CD4-positive, alpha-beta memory T cell (primary cell): ENCODE measurements at regions not wholly inside any gene's neighbourhood (a gene's known extent, or its start where the extent isn't known, plus 50 kb on each side); places are given as distances from the start of the nearest gene placed in this dataset.

Experiments
- CTCF ChIA-PET: fragments of 350-600 bp; sonication (Branson Sonifier 250); formaldehyde crosslinking; loops from one replicate; lab custom pipeline; 2021; ENCODE audit warnings: inconsistent platforms; ENCODE audit not compliant: partially characterized antibody; lab: Charles Lee
- POLR2A ChIA-PET: fragments of 350-600 bp; sonication (Branson Sonifier 250); formaldehyde crosslinking; loops from one replicate; lab custom pipeline; 2021; ENCODE audit not compliant: partially characterized antibody; lab: Charles Lee
- DNase-seq, 5 donors: peaks; one replicate each; pipeline versions ENCODE4 v3.0.0 to v3.0.0-alpha.2; 2020 to 2022; ENCODE audit warnings: mixed read lengths in 1 of 5
- H3K27ac ChIP-seq: one replicate; pipeline ENCODE4 v1.7.0; 2013; ENCODE audit warnings: low read depth, low read length
- H3K27me3 ChIP-seq: 2 replicates; pipeline ENCODE4 v1.7.0; 2013; ENCODE audit warnings: mild to moderate bottlenecking, low read length, moderate library complexity; ENCODE audit not compliant: insufficient read depth
- H3K36me3 ChIP-seq: 2 replicates; pipeline ENCODE4 v1.7.0; 2013; ENCODE audit warnings: mild to moderate bottlenecking, low read length, moderate library complexity; ENCODE audit not compliant: insufficient read depth
- H3K4me1 ChIP-seq: 2 replicates; pipeline ENCODE4 v1.7.0; 2013; ENCODE audit warnings: mild to moderate bottlenecking, low read length, moderate library complexity; ENCODE audit not compliant: insufficient read depth
- H3K4me3 ChIP-seq, 2 donors: one replicate each; pipeline ENCODE4 v1.7.0; 2013; ENCODE audit warnings: low read length in 2 of 2, mild to moderate bottlenecking in 1 of 2
- H3K9me3 ChIP-seq, 2 donors: one replicate each; pipeline ENCODE4 v1.7.0; 2013; ENCODE audit warnings: low read length in 2 of 2, control low read depth in 1 of 2; ENCODE audit not compliant: control insufficient read depth in 1 of 2
- H3K27ac Mint-ChIP-seq, 7 donors: one replicate each; pipeline ENCODE4 v1.8.0; 2020 to 2021; ENCODE audit warnings: mixed read lengths in 7 of 7, mild to moderate bottlenecking in 6 of 7, inconsistent platforms in 3 of 7, moderate library complexity in 3 of 7
- H3K27me3 Mint-ChIP-seq, 2 donors: one replicate each; pipeline ENCODE4 v1.8.0; 2020 to 2021; ENCODE audit warnings: mixed read lengths in 2 of 2
- H3K36me3 Mint-ChIP-seq, 2 donors: one replicate each; pipeline ENCODE4 v1.8.0; 2020 to 2021; ENCODE audit warnings: mixed read lengths in 2 of 2, inconsistent platforms in 1 of 2, mild to moderate bottlenecking in 1 of 2
- H3K4me1 Mint-ChIP-seq, 4 donors: one replicate each; pipeline ENCODE4 v1.8.0; 2020 to 2021; ENCODE audit warnings: mixed read lengths in 4 of 4, mild to moderate bottlenecking in 1 of 4
- H3K4me3 Mint-ChIP-seq, 8 donors: one replicate each; pipeline ENCODE4 v1.8.0; 2020 to 2021; ENCODE audit warnings: mixed read lengths in 8 of 8, mild to moderate bottlenecking in 7 of 8, moderate library complexity in 6 of 8, inconsistent platforms in 3 of 8
- H3K9me3 Mint-ChIP-seq, 8 donors: one replicate each; pipeline ENCODE4 v1.8.0; 2020 to 2021; ENCODE audit warnings: mixed read lengths in 8 of 8, mild to moderate bottlenecking in 5 of 8, inconsistent platforms in 3 of 8, moderate library complexity in 1 of 8
- intact Hi-C: fragments of 100-400 bp; cut with micrococcal nuclease; formaldehyde crosslinking; loops from one replicate; pipeline ENCODE4 v1.15.1; 2023

- no peaks in the 10 kb centered on the region for H3K36me3 Mint-ChIP-seq
- no peak overlapping the region for H3K4me3 ChIP-seq
- ChIA-PET CTCF (no interaction called here), POLR2A (no interaction called here)
- no peak overlapping the region for H3K27ac ChIP-seq
- no peaks in the 10 kb centered on the region for H3K27me3 ChIP-seq
- H3K36me3 ChIP-seq = no peaks in the 10 kb centered on the region
- intact Hi-C loops = no loop called here
- H3K4me3 Mint-ChIP-seq = no peak overlapping the region
- no peak for DNase-seq
- no peaks in the 10 kb centered on the region for H3K9me3 Mint-ChIP-seq
- peaks cover 1 to 3% of the 10 kb centered on the region in 2 donors for H3K27me3 Mint-ChIP-seq
- no peak overlapping the region for H3K27ac Mint-ChIP-seq
- H3K4me1 ChIP-seq = no peaks in the 10 kb centered on the region
- H3K9me3 ChIP-seq = no peaks in the 10 kb centered on the region
- H3K4me1 Mint-ChIP-seq = no peaks in the 10 kb centered on the region
These were observed 197.5 kb downstream of the ATG4C start for GRCh38 chr1:62981434-62981833.

GRCh38 chr1:62988867-62989266 is 204.9 kb downstream of the ATG4C start:
- POLR2A ChIA-PET = no interaction called here
- Histone ChIP-seq H3K4me1 (no peaks in the 10 kb centered on the region), H3K4me3 (no peak overlapping the region), H3K27me3 (no peaks in the 10 kb centered on the region), H3K27ac (no peak overlapping the region), H3K36me3 (no peaks in the 10 kb centered on the region), H3K9me3 (no peaks in the 10 kb centered on the region)
- intact Hi-C loops = no loop called here
- Mint-ChIP-seq H3K36me3 (no peaks in the 10 kb centered on the region), H3K4me1 (no peaks in the 10 kb centered on the region), H3K27ac (no peak overlapping the region), H3K27me3 (peaks cover 7 to 13% of the 10 kb centered on the region in 2 donors), H3K4me3 (no peak overlapping the region), H3K9me3 (peaks cover 0 to 4% (median 0%) of the 10 kb centered on the region in 8 donors)
- CTCF ChIA-PET = no interaction called here
- DNase-seq = no peak

GRCh38 chr1:62989497-62989896 is 205.6 kb downstream of the ATG4C start:
- no peak overlapping the region for H3K27ac ChIP-seq
- H3K9me3 ChIP-seq = no peaks in the 10 kb centered on the region
- Mint-ChIP-seq H3K9me3 (peaks cover 0 to 4% (median 0%) of the 10 kb centered on the region in 8 donors), H3K27me3 (peaks cover 7 to 13% of the 10 kb centered on the region in 2 donors), H3K36me3 (no peaks in the 10 kb centered on the region), H3K4me1 (no peaks in the 10 kb centered on the region), H3K4me3 (no peak overlapping the region), H3K27ac (no peak overlapping the region)
- no peaks in the 10 kb centered on the region for H3K4me1 ChIP-seq
- DNase-seq = no peak
- ChIA-PET CTCF (no interaction called here), POLR2A (no interaction called here)
- no peak overlapping the region for H3K4me3 ChIP-seq
- intact Hi-C loops = no loop called here
- H3K36me3 ChIP-seq = no peaks in the 10 kb centered on the region
- H3K27me3 ChIP-seq = no peaks in the 10 kb centered on the region

GRCh38 chr1:62991152-62991551 is 207.2 kb downstream of the ATG4C start:
- Histone ChIP-seq H3K9me3 (no peaks in the 10 kb centered on the region), H3K4me1 (no peaks in the 10 kb centered on the region), H3K27me3 (no peaks in the 10 kb centered on the region), H3K27ac (no peak overlapping the region), H3K4me3 (no peak overlapping the region), H3K36me3 (no peaks in the 10 kb centered on the region)
- Mint-ChIP-seq H3K9me3 (peaks cover 0 to 4% (median 0%) of the 10 kb centered on the region in 8 donors), H3K4me1 (no peaks in the 10 kb centered on the region), H3K27ac (no peak overlapping the region), H3K4me3 (no peak overlapping the region), H3K27me3 (peaks cover 7 to 16% of the 10 kb centered on the region in 2 donors), H3K36me3 (no peaks in the 10 kb centered on the region)
- no peak for DNase-seq
- CTCF ChIA-PET = no interaction called here
- intact Hi-C loops = no loop called here
- POLR2A ChIA-PET = no interaction called here

DNA sequence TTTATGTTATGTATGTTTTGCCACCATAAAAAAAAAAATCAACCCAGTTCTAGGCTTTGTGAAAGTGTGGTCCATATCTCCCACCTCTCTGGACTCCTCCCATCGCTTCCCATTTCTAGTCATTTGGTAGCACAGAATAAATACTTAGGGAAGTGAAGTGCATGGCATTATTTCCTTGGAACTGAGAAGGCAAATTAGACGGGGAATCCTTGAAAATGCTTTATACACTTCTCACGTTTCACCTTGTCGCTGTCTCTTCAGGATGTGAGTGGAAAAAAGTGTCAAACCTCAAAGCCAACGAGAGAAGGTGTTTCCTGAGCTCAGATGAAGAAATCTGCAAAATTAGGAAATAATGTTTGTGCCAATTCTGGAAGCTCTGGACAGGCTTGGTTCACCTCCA is 209.9 kb downstream of the ATG4C start:
- intact Hi-C loops = no loop called here
- Histone ChIP-seq H3K9me3 (no peaks in the 10 kb centered on the region), H3K36me3 (no peaks in the 10 kb centered on the region), H3K27ac (no peak overlapping the region), H3K4me1 (no peaks in the 10 kb centered on the region), H3K27me3 (no peaks in the 10 kb centered on the region), H3K4me3 (no peak overlapping the region)
- POLR2A ChIA-PET = no interaction called here
- CTCF ChIA-PET = no interaction called here
- no peaks in the 10 kb centered on the region for H3K36me3 Mint-ChIP-seq
- H3K4me1 Mint-ChIP-seq = no peaks in the 10 kb centered on the region
- no peak overlapping the region for H3K4me3 Mint-ChIP-seq
- no peak overlapping the region for H3K27ac Mint-ChIP-seq
- peaks cover 3 to 16% of the 10 kb centered on the region in 2 donors for H3K27me3 Mint-ChIP-seq
- no peaks in the 10 kb centered on the region for H3K9me3 Mint-ChIP-seq
- DNase-seq = no peak

GRCh38 chr1:62995173-62995572 is 211.2 kb downstream of the ATG4C start:
- no peaks in the 10 kb centered on the region for H3K9me3 ChIP-seq
- Mint-ChIP-seq H3K9me3 (no peaks in the 10 kb centered on the region), H3K36me3 (no peaks in the 10 kb centered on the region), H3K27ac (no peak overlapping the region), H3K27me3 (peaks cover 3 to 17% of the 10 kb centered on the region in 2 donors), H3K4me1 (no peaks in the 10 kb centered on the region), H3K4me3 (no peak overlapping the region)
- POLR2A ChIA-PET = no interaction called here
- intact Hi-C loops = no loop called here
- H3K4me1 ChIP-seq = no peaks in the 10 kb centered on the region
- DNase-seq = no peak
- H3K4me3 ChIP-seq = no peak overlapping the region
- H3K36me3 ChIP-seq = no peaks in the 10 kb centered on the region
- no peaks in the 10 kb centered on the region for H3K27me3 ChIP-seq
- CTCF ChIA-PET = no interaction called here
- H3K27ac ChIP-seq = no peak overlapping the region

DNA sequence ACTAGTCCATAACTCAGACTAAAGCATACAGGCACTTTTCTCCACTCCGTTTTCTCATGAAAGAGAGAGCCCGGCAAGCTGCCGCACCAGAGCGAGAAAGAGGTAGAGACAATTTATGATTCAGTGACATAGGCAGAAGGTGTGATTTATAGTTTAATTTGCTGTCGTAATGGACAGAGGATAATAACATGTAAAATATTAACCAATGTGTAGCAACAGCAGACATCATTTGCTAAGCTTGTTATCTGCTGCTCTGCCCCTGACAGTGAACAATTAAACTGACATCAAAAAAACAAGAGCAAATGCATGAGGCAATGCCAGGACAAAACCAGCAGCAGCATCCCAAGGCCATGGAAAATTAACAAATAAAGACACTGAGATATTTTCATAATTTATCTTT is 214.0 kb downstream of the ATG4C start:
- no peaks in the 10 kb centered on the region for H3K27me3 ChIP-seq
- no peaks in the 10 kb centered on the region for H3K9me3 ChIP-seq
- no peak overlapping the region for H3K4me3 ChIP-seq
- ChIA-PET POLR2A (no interaction called here), CTCF (no interaction called here)
- Mint-ChIP-seq H3K27me3 (peaks cover 3 to 13% of the 10 kb centered on the region in 2 donors), H3K9me3 (no peaks in the 10 kb centered on the region), H3K36me3 (no peaks in the 10 kb centered on the region), H3K4me3 (no peak overlapping the region), H3K27ac (no peak overlapping the region), H3K4me1 (no peaks in the 10 kb centered on the region)
- no peaks in the 10 kb centered on the region for H3K36me3 ChIP-seq
- no peak for DNase-seq
- intact Hi-C loops = no loop called here
- H3K27ac ChIP-seq = no peak overlapping the region
- no peaks in the 10 kb centered on the region for H3K4me1 ChIP-seq
